ENCODE measurements at regions not wholly inside any gene's neighbourhood (a gene's known extent, or its start where the extent isn't known, plus 50 kb on each side); places are given as distances from the start of the nearest gene placed in this dataset.
"Not testable (repeated sequence)": the region's sequence is repeated elsewhere in the genome, so short reads cannot be mapped to it uniquely, and the experiment has no call there.

DNA sequence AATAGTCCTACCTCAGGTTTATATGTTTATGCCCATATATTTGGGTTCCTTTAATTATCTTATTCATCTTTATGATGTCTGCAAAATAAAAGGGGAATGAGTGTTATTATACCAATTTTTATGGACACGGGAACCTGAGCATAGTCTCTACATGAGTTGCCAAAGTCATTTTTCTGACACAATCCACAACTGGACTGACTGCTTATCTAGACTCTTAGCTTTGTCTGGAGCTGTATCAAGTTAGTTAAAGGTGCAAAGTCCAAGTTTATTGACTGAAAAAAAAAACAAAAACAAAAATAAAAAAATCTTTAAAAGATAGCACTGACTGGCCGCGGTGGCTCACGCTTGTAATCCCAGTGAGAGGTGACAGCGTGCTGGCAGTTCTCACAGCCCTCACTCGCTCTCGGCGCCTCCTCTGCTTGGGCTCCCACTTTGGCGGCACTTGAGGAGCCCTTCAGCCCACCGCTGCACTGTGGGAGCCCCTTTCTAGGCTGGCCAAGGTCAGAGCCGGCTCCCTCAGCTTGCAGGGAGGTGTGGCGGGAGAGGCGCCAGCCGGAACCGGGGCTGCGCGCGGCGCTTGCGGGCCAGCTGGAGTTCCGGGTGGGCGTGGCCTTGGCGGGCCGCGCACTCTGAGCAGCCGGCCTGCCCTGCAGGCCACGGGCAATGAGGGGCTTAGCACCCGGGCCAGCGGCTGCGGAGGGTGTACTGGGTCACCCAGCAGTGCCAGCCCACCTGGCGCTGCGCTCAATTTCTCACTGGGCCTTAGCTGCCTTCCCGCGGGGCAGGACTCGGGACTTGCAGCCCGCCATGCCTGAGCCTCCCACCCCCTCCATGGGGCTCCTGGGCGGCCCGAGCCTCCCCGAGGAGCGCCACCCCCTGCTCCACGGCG lies 116.6 kb upstream of the MBNL1 start:
- DNase-seq (ENCODE audit: low read depth in 2 of 2): not testable (repeated sequence)

DNA sequence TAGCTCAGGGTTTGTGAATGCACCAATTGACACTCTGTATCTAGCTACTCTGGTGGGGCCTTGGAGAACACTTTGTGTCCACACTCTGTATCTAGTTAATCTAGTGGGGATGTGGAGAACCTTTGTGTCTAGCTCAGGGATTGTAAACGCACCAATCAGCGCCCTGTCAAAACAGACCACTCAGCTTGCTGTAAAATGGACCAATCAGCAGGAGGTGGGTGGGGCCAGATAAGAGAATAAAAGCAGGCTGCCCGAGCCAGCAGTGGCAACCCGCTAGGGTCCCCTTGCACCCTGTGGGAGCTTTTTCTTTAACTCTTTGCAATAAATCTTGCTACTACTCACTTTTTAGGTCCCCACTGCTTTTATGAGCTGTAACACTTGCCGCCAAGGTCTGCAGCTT lies 115.6 kb upstream of the MBNL1 start:
- DNase-seq (ENCODE audit: low read depth in 2 of 2): not testable (repeated sequence)

DNA sequence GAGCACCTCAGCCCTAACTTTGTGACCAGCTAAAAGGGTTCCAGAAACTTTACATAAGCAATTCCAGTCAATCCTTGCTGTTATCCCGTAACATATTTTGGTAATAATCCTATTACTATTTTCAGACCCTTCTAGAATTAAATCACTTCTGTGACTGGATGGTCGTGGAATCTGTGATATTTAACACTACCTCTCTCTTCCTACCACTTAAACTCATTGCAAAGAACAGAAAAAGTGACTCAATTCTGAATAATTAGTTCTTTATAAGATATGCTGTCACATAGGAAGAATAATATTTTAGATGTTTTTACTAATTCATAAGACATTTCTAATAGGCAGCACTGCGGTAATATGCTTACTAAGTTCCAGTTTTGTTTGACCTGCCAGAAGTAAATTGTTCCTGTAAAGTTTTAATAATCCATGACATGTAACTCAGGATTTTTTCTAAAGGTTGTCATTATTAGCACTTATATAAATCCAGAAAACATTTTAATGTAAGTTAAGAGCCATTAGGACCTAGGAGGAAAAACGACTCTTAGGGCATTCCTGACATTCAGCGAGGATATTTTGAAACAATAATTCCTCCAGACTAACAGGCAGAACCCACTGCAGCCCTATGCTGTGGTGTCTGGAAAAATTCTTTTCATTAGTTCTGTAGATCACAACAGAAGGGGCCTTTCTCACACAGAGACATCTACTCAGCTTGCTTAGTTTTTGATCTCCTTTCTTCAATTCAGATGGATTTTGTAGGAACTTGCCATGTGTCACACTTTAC lies 113.3 kb upstream of the MBNL1 start:
- DNase-seq (ENCODE audit: low read depth in 2 of 2): no peak

DNA sequence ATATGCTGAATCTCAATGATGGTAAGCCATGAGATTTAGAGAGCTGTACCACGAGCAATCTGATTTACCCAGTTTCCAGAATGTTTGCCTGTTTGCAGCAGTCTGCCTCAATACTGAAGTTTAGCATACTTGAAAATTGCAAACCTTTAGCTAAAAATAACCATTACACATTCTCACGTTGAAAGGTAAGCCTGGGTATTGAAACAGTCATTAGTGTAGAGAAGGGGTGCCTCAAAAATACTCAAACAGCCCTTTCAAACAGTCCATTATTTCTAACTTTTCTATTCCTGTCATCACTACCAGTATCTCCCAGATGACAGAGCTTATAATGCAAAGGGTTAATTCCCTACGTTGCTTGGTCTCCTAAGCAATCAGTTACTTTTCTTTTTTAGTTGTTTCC lies 111.8 kb upstream of the MBNL1 start:
- DNase-seq (ENCODE audit: low read depth in 2 of 2): no peak

DNA sequence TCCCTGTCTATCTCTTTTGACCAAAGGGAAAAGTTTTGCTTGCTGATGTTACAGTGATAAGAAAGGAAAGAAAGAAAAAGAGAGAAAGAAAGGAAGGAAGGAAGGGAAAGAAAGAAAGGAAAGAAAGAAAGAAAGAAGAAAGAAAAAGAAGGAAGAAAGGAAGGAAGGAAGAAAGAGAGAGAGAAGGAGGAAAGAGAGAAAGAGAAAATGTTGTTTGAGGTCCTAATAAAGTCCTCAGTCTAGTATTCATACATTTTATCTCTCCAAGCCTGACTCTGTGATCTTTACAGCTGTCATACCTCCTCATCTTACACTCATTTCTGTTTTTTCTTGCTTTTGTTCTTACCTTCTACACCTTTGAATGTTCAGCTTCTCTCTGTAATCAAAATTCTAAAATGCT lies 111.4 kb upstream of the MBNL1 start:
- no peak for DNase-seq (ENCODE audit: low read depth in 2 of 2)

DNA sequence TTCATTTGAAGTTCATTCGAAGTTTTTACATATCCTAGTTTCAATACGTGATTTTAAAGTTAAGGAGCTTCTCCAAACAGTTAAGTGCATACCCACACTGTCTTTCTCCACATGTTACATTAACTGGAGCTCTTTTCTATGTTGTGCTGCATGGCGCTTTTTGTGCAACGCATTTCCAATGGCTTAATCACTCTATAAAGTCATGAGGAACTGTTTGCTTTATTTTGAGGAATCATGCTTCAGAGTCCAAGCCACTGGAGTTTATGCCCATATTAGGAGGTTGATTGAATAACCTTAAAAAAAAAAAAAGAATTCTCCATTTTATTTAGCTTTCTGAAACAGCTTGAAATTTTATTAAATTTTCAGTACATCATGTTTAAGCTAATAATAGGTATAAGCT lies 109.4 kb upstream of the MBNL1 start:
- DNase-seq (ENCODE audit: low read depth in 2 of 2): no peak

DNA sequence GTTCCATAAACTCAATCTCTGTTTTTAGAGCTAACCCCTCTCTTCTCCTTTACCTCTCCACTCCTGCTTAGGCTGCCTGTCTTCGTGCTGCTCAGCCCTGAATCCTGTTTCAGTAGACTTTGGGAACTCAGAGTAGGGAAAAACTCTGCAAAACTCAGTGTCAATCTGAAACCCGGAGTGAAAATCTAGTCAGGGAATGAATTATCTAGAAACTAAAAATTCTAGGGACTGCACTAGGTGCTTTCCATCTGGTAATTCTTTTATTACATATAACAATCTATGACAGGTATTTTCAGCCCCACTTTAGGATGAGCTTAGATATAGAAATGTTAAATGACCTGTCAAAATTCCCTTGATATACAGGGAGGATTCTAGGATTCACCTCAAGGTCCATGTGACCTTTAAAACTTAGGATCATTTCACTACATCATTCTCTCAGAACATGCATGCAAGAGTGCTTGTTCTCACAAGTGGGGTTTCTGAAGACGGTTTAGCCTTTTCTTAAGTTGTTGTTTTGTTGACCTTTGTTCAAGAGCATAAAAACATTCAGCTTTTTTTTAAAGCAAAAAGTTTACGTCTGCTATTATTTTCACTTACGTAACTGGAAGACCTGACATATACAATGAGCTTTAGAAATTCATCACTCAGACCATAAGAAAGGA lies 108.2 kb upstream of the MBNL1 start:
- DNase-seq (ENCODE audit: low read depth in 2 of 2): no peak

DNA sequence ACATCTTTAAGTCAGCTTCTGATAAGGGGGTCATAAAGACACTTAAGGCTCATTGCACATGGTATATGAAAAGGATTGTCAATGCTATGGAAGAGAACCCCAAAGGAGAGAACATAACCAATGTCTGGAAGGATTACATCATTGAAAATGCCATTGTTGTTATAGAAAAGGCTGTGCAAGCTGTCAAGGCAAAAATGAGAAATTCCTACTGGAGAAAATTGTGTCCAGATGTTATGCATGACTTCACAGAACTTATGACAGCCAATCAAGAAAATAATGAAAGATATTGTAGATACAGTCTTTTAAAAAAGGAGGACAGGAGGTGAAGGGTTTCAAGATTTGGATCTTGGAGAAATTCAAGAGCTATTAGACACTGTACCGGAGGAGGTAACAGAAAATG lies 96.3 kb upstream of the MBNL1 start:
- no peak for DNase-seq (ENCODE audit: low read depth in 2 of 2)

DNA sequence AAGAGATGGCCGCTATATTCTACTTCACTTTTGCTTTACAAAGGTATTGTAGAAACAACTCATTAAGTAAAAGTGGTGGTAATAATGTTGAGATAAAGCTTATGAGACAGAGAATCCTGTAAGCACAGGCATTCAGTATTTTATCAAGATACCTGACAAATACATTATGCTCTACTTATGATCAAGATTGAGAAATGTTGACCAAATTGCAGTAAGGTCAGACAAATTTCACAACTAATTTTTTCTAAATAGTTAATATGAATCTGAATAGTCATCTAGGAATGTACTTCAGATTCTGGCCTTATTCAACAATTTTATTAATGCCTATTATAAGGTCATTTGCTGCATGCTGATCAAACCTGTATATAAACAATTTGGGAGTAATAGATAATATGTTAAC lies 95.1 kb upstream of the MBNL1 start:
- no peak for DNase-seq (ENCODE audit: low read depth in 2 of 2)

DNA sequence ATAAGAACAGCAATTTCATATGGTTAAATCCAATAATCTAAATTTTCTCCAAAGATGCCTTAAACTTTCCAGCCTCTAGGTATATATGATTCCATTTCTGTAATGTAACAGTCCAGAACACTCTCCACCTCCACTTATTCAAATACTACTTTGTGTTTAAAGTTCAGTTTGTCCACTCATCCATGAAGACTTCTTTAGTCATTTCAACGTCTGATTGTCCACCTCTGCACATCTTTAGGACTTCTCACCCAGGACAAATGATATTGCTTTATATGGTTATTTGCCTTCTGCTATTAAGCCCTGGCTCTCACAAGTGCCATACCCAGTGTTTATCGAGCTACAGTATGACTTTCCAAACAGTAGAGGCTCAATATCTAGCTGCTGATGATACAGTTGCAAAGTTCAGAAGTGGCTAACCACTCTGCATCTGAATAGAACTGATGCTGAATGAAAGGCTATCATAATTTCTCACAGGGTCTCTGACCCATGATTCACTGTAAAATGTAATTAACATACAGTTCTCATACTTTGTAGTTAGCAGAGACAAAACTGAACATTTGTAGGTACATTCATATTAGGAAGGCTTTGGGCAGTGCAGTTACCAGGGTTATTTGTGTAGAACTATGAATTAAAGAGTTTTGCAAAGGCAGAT lies 93.7 kb upstream of the MBNL1 start:
- no peak for DNase-seq (ENCODE audit: low read depth in 2 of 2)

DNA sequence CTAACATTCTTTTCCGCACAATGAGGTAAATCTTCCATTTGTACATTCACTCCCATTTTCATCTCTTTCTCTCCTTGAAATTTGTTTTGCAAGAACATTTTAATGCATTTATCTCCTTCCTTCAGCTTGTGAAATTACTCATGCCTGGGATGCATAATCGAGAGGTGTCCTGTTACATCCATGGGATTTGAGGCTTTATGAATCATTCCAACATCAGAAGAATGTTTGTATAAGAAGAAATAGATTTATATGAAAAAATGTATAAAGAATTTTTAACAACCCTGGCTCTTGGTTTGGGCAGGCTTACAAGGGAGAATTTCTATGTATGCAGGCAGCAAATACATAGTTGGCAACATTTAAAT lies 93.2 kb upstream of the MBNL1 start:
- DNase-seq (ENCODE audit: low read depth in 2 of 2): no peak

DNA sequence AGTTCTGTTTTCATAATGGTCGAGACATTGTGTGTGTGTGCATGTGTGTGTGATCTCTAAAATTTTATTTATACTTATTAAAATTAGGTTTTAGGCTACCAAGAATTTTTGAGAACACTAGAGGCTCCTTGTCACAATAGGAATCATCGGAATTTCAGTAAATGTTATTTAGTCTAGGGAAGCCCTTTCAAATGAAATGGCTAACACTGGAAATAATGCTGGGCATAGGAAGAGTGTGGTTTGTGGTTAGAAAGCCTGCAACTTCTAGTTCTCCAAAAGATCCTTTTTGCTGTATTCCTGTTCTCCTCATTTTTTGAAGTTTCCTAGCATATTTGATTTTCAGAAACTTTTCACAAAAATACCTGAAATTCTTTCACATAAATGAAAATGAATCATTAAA lies 92.5 kb upstream of the MBNL1 start:
- DNase-seq (ENCODE audit: low read depth in 2 of 2): no peak

DNA sequence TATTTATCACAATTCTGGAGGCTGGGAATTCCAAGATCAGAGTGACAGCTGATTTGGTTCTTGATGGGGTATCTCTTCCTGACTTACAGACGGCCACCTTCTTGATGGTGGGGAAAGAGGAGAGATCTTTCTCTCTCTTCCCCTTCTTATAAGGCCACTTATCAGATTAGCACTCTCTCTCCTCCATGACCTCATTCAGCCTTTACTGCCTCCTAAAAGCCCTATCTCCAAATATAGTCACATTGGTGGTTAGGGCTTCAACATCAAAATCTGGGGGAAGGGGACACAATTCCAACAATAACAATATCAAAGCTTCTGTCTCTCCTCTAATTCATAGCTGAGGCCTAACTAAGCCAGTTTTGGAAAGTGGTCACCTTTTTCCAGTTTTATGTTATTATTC lies 91.7 kb upstream of the MBNL1 start:
- DNase-seq (ENCODE audit: low read depth in 2 of 2): no peak

DNA sequence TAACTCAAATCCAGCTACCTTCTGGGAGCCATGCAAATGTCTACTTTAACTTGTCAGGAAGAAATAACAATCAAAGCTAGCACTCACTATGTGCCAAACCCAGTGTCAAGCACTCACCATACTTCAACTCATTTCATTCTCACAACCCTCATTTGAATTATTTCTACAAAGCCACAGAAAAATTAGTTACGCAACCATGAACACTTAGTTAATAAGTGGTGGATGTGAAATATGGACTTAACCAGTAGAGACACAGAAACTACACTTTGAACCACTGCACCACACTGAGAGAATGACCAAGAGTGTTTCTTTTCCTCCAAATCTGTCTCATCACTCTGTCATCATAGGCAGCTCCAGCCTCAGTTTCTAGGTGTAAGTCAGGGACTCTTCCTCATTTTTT lies 91.0 kb upstream of the MBNL1 start:
- no peak for DNase-seq (ENCODE audit: low read depth in 2 of 2)

DNA sequence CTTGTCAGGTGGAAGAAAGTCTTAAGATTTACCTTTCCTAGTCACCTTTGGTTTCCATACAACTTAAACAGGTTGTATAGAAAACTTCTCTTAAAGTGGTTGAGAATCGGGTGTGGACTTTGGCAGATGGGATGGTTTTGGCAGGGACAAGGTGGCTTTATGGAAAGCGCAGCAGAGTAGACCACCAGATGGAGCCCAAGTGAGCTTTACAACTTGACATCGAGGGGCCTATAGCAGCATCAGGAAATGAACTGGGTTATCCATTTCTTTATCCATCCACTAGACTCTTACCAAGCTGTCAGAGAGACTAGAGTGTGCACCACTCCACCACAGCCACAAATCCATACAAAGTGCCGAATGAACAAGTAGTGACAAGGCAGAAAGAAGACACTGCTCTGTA lies 85.3 kb upstream of the MBNL1 start:
- DNase-seq (ENCODE audit: low read depth in 2 of 2): peak; percentile 21 to 28

DNA sequence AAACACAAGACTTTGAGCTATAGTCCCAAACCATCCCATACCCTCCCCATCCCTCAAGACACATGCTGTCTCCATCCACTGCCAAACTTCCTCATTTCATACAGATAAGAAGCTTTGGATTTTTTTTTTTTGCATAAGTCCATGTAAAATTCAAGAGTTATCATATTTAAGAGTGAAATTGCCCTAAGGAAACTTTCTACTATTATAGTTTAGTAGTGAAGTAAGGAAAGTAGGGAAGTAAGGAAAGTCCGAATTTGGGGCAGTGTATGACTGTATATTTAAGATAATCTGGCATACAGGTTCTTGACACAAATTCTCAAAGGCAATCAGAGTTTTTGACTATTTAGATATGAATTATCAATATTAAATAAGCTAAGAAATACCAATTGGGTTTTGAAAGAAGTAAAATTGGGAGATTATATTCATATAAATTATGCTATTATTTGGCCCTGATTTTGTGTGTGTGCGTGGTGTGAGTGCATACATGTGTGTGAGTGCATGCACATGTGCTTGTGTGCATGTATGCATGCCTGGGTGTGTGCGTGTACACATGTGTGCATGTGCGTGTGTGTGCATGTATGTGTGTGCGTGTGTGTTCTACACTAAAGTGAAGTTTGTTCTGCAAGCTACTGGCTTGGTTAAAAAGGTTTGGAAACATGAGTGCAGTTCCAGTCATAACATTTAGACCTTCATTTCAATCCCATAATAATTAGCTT lies 83.6 kb upstream of the MBNL1 start:
- no peak for DNase-seq (ENCODE audit: low read depth in 2 of 2)

DNA sequence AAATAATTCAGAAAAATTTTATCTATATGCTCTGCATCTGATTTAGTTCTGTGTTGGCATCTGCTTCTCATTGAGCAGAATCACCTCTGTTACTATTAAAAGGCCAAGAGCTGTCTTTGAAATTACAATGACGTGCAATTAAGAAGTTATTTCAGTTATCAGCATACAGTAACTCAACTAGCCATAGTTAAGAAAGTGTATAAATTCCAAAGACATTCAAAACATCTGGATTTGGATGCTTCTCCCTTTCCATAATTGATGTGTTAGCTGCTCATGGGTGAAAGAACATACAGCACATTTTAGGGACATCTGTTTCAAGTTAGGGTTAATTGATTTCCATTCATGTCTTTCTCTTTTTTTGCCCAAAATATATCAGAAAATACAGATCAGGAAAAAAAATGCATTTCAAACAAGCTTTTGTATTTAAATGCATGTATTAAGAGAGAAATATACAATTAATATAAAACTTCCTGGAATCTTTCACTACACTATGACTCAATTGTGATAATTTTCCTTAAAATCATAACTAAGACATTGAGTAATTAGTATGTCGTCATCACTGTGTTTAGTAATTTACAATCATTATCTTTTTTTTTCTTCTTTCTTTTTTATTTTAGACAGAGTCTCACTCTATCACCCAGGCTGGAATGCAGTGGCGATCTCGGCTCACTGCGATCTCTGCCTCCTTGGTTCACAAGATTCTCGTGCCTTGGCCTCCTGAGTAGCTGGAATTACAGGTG lies 82.7 kb upstream of the MBNL1 start:
- no peak for DNase-seq (ENCODE audit: low read depth in 2 of 2)

DNA sequence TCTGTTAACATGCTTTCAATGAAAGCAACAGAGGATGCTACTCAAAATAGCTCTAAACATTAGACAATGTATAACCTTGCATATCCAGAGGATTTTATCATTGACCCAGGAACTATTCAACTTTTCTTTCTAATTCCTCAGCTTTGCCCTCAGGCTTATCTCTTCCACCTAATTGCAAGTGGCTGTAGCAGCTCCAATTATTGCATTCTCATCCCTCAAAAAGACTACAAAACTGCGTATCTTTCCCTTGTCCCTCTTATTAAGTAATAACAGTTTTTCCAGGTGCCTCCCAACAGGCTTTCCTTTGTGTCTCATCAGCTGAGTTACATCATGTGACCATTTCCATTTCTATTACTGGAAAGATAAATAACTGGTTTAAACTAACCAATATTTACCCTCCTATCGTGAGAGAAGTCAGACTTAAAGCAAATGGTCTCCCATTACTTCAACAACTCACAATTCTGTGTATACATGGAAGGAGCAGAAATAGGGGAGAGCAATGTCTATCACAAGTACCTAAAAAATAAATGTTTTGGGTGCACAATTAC lies 78.0 kb upstream of the MBNL1 start:
- DNase-seq (ENCODE audit: low read depth in 2 of 2): no peak

DNA sequence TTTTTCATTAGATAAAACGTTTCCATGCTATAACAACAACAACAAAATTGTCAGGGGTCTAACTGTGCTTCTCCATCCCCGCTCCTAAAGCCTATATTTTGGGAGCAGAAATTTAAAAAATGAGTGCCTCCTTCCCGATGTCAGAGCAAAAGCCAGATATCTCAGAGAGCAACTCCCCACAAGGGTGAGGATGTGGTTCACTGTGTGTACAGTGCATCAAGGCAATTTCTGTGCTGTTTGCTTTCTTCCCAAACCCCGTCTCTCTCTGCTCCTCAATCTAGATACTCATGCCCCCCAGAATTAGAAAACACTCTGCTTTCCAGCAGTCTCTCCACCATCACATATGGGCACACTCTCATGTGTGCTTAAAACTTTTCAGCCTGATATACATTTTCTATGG lies 76.7 kb upstream of the MBNL1 start:
- no peak for DNase-seq (ENCODE audit: low read depth in 2 of 2)

DNA sequence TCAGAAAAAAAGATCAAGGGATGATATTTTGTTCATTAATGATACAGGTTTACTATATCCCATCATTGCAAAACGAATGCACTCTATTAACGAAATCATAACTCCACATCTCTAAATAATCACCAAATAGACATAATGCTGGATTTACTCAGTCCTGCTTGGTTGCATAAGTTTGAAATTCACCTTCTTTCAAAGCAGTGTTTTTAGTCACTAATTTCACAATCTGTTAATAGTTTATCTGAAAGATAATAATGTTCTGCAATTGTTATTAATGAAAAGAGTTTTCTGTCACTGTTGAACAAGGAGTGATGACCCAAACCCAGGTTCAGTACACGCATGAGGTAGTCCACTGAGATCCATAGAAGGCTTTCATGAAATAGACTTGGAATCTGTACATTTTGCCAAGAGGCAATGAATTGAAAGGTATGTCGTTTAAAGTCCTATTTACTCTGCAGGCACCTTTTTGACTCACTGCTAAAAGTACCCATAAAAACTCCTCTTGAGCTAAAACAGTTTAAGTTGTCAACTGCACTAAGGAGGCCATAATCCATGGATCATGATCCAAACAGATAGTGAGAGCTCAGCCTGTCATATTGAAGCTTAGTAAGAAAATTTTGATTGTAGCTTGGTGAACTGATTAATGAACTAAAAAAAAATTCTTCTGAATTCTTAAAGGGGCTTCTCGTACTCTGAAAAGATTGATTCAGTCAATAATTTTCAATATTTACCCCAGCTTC lies 75.6 kb upstream of the MBNL1 start:
- DNase-seq (ENCODE audit: low read depth in 2 of 2): no peak
